NCI-H345 treated with DMSO at 0.1 percent for 48 hours (cell line): ENCODE measurements at regions not wholly inside any gene's neighbourhood (a gene's known extent, or its start where the extent isn't known, plus 50 kb on each side); places are given as distances from the start of the nearest gene placed in this dataset.

Experiments used
- DNase-seq: peaks from one replicate; lab custom pipeline; 2025; ENCODE audit not compliant: unreplicated experiment; lab: John Stamatoyannopoulos, UW

DNA sequence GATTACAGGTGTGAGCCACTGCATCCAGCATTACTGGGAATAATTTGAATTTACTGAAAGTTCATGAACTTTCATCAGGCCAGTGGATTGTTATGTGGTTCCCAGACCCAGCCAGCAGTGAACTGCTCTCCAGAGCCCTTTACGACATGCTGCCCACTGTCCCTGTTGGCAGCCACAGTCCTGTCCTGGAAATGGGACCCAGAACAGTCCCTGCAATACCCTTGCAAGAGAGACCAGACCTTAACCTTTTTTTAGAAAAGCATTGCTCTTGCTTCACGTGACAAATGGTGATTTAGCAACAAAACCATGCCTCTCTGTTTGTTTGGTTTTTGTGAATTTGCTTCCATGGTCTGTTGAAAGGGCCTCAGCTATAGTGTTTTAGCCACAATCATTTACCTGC is 367.3 kb upstream of the C2CD4B start:
- no peak for DNase-seq

DNA sequence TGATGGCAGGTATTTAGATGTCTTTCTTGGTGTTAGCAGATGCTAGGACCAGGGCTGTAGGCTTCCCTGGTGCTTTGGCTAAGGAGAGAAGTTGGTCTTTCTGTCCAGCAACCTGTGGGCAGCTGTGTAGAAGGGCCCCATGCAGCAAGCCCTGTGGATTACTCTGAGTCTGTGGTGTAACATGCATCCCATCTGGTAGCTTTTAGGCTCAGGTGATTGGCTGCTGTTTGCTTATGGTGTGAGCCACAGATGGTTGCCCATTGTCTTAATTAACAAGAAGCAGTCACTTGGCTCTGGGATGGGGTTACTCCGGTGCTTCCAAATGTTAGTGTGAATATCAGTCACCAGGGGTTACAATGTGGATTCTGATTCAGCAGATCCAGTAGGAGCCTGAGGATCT is 368.6 kb upstream of the C2CD4B start:
- no peak for DNase-seq

DNA sequence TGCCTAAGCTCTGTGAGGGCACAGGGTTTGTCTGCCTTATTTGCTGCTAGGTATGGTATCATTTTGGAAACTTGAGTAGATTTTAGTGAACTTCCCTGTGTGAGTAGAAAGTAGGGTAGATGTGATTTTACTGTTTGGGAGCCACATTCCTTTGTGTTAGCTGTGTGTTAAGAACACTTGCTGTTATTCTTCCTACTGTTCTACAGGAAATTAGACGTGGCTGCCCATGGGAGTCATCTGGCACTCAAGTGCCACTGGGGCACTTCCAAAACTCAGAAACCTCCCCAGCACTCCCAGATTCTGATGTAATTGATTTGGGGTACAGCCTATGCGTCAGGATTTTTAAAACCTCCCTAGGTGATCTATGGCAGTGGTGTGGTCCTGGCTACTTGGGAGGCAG is 369.9 kb upstream of the C2CD4B start:
- no peak for DNase-seq

DNA sequence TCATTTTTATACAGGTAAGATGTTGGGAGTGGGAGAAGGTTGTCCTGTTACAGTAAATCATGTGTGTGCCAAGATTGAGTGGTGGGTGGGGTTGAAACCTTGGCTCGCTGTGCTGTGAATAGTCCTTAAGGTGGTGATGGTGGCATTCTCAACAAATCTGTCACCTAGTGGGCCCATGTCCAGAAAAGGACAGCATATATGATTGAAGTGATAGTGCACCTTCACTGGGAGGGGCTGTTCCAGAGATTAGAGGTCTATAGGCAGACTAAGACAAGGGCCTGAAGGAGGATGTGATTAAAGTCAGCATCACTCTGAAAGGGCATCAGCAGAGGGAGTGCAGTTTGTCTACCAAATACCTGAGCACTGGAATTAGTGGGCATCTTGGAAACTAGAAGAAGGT is 374.2 kb upstream of the C2CD4B start:
- DNase-seq = no peak

DNA sequence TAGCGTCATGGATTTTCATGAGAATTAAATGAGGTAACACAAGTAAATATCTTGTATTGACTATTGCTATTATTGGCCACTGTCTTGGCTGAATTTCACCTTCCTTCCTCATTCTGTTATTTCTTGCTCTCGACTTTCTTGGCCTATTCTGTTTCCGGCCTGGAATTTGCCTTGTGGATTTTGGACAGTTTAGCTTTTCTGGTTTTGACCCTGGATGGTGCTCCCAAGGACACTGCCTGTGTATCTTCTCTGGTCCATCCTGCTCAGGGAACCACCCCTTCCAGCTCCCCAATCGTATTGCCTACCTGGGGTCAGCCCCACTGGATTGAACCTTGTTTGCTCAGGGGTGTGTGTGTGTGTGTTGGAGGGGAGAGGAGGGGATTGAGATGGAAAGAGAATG is 376.2 kb upstream of the C2CD4B start:
- no peak for DNase-seq

DNA sequence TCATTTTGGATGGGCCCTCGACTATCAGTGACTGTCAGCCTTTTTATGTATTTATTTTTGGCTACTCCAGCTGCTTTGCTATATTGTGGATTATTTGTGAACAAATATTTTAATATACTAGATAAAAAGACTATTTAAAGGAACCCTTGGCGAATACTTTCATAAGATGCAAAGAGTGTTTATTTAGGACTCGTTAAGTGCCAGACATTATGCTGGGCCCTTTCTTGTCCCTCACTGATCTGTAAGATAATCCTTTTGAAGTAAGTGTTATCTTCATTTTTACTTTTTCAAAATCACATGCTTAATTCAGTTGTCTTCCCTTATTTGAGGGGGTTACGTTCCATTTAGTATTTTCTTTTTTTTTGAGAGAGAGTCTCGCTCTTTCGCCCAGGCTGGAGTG is 376.8 kb upstream of the C2CD4B start:
- DNase-seq = no peak

DNA sequence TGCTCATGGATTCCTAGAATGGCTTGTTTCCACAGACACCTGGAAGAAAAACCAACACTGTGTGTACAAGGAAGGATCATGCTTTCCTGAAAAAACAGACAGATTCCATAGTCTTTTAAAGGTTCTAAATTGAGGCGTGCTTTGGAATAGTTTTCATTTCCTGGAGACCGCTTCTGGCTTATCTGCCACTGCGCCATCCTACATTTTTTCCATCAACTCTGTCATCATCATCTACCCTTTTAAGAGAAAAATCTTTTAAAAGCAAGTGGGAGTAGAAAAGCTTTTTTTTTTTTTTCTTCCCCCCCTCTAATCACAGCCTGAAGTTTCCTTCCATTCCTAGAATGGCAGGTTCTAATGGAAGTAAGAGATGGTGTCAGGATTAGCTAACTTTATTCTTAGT is 379.4 kb upstream of the C2CD4B start:
- DNase-seq = no peak

DNA sequence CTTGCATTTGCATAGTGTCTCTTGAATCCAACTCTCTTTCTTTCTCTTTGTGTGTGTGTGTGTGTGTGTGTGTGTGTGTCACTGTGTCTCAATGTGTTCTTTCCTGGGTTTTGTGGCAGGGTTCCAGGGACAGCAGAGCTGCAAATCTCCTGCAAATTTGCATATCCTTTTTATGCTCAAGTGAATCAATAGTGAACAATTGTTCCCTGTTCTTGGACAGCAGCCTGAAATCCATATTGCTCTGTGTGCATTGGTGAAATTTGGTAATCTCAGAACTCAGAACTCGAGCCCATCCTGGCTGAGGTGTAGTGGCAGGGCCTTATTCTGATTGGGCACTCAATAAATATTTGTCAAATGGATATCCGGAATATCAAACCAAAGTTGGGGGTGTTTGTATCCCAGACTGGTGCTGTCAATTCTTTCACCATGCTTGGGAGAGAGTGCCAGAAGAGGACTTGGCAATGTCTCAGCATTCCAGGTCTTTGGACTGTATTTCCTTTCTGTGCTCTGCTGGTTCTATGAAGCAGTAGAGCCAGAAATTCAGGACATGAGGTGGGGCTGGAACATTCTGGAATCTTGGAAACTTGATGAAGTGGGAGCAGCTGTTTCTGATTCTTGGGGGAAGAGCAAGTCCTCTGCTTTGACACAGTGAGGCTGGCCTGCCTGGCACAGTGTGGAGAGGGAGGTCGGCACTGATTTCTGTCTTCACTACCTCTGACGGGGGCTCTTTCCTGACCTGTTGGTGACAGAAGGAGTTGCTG is 380.6 kb upstream of the C2CD4B start:
- no peak for DNase-seq

DNA sequence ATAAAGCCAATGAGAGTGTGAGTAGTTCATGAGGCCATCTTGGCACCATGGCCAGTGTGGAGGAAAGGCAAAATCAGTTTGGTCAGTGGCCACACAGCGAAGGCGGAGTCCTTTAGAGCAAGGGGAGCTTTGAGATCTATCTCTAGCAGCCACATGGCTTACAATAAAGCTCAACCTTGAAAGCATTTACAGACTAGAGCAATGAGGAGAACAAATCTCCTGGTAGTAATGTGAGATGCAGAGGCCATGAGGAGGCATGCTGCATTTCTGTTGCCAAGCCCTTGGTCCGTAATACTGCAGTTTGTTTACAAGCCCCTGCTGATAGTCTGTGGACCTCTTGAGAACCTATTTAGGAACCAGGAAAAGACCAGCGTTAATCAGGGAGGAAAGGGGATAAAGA is 381.5 kb upstream of the C2CD4B start:
- no peak for DNase-seq

DNA sequence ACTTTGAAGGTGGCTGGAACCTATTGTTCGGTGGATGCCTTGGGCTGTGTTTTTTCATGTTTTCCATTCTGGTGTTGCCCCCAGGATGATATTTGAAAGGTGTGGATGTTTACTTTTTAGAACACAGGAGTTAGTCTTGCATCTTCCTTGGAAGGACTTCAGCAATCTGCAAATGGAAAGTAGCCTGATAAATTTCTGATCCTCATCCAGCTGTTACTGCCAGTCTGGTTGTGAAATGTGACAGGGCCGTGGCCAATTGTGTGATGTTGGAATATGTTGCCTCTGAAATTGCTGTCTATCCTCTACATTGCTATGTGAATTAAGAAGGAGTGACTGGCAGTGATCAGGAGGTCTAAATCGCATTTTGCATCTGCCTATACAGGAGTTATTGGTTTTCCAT is 382.5 kb upstream of the C2CD4B start:
- no peak for DNase-seq

DNA sequence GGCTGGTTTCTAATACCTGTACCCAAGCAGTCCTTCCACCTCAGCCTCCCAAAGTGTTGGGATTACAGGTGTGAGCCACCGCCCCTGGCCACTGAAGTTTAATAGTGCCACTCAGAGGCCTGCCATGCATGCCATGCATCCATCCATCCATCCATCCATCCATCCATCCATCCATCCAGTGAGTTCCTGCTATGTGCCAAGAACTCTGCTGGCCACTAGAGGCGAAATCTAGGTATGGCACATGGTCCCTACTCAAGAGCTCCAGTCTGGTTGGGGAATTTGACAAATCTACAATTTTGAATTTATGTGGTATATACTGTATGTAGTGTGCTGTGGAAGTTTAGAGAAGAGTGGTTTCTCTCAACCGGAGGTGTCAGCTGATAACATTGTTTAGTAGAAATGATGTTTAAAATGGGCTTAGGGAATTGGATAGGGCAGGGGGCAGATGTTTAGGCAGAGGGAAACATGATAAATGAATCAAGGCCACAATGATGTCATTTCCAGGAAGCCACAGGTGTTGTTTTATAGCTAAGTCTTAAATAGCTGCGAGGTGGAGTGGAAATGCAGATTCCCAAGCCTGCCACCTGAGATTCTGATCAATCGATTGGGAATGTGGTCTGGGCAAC is 384.4 kb upstream of the C2CD4B start:
- DNase-seq = no peak

DNA sequence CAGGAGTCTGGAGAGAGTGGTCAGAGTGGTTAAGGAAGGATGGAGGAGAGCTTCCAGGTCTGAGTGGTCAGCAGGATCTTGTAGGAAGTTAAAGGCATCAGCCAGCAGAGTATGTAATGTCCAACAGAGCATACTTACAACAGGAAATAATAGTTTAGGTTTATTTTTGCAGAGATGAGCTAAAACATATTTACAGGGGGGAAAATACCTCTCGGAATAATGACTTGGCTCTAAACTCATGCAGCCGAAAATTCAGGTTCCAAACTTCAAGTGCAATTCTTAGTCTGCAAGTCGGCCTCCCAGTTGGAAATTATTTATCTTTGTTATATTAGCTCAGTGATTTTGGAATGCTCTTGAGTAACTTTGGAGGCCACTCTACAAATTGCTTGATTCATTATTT is 385.0 kb upstream of the C2CD4B start:
- DNase-seq = no peak

DNA sequence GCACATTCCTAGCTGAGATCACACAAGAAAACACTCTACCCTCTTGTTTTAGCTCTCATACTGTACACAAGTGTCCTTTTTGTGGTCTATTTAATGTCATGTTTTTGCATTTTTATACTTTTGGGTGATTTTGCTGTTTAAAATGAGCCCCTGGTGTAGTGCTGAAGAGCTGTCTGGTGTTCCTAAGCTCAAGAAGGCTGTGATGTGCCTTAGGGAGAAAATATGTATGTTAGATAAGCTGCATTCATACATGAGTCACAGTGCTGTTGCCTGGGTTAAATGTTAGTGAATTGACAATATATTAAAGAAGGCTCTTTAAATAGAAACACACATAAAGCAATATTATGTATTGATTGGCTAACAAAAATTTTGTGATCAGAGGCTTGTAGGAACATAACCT is 387.4 kb upstream of the C2CD4B start:
- no peak for DNase-seq

DNA sequence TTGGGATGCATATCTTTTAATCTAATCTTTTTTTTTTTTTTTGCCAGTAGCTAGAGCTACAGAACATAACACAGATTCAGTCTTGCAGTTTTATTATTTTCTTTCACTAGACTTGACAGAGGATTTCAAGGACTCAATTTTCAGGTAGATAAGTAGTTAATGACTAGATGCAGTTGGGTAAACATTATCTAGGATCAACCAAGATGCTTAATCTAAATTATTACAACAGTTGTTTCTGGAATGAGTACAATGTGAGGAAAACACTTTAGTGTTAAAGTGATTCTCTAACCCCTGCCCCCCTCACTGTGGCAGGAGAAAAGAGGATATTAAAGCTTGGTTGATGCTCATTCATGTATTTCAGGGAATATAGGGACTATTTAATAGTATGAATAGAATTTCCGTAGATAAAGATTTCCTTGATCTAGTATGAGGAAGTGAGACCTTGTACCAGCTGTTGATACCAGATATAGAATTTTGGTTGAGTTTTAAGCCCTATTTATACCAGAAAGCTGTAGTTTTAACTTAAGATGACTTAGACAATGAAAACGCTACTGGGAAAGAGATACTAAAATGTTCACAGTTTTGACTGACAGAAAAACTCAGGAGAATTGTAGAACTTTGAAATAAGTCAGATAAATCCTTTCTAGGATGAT is 389.0 kb upstream of the C2CD4B start:
- DNase-seq = no peak

DNA sequence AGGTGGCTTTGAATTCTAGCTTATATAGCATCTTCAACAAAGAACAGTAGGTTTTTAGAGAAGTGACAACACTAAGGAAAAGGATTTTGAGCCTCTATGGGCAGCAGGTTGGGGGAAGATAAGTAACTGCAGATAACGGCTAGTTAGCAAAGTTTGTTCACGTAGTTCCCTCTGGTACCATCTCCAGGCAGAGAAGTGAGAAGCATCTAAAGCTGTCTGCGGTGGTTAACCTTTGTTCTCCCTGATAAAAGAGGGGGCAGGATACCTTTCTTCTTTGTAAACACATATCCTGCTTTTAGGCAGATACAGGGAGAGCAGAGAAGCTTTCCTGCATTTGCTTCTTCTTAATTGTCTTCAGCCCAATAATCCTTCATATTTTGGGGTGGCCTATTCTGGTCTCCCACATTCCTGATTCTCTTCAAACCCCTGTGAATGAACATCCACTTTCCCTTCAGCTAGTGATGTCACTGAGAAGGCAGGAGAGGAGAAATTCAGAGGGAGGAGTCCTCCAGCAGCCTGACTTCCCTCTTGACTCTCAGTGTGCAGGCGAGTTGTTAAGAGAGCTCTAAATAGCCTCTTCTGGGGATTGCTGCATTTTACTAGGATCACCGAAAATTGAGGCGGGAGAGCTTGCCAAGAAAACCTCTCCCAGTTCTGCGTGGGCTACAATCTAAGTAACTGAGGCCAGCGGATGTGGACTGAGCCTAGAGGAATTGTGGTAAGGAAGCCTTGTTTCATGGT is 393.7 kb upstream of the C2CD4B start:
- DNase-seq = no peak

DNA sequence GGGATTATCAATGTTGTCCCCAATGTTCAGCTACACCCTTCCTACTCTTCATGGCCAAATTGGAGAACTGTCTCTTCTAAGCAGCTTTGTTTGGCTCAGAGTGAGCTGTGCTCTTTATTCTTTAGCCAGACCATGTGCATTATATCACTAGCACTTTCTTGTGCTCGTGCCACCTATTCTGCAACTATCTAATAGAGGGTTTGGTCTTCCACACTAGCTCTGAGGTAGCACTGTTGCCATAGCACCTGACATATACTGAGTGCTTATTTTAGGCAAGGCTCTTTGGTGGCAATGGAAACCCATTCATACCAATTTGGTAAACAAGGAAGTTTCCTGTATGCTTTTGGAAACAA is 394.3 kb upstream of the C2CD4B start:
- DNase-seq = no peak

DNA sequence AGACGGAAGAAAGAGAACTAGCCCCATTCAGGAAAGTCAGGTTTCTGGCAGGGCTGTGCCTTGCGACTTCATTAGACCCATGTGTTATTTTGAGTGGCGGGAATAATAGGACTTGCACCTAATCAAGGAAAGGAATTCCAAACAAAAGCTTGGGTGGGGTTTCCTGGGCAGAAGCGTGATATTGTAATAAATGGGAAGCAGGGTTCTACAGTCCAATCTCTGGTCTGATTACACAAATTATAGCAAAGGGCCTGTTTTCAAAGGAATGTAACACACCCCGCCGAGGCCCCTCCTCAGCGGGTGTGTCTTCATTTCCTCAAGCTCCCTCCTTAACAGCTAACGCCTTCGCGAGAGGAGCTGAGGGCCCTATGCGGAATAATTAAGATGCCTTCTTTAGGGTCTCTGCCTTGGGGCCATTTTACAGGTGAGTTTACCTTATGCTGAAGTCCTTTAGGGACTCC is 396.0 kb upstream of the C2CD4B start:
- no peak for DNase-seq

DNA sequence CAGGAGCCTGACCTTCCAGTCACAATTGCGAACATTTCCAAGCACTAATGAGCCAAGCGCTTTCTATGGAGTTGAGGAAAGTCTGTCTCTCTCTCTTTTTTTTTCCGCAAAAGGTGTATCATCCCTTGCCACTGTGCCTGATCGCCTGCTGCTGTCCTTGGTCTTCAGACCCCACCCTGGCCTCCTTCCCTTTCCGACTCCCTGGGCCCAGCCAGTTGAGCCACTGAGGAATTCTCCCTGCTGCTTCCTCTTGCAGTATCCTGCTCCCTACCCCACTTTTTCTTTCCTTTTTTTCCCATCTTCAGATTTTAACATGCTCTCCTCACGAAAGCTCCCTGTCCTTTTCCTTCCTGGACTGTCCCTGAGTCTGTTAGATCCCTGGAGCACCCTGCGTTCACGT is 396.5 kb upstream of the C2CD4B start:
- DNase-seq = no peak

DNA sequence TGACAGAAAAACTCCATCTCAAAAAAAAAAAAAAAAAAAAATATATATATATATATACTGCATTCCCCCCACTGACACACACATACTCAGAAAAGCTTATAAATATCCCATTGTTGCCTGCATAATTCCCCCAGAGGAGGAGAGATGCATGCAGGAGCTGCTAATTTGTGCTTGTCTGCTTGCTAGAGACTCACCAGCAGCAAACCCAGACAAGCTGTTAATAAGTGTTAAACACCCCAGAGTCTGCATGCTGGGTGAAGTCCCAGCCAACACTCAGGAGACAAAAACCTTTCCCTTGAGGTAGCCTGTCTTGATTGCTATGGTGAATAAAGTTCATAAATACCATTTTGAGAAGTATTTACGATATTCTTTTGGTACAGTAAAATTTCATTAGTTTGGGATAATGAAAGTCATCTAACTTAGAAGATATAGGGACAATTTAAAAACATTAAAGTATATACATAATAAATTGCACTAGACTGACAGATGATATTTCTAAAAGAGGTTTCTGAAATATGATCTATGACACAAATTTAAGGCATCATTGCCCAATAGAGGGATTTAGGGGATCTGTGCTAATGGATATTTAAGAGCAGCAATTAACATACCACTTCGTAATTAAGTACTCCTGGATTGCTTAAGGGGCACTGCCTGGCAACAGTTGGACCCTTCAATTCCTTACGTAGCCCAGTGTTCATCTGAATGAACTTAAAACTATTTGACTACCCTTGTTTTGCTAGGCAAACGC is 400.0 kb upstream of the C2CD4B start:
- DNase-seq = no peak

DNA sequence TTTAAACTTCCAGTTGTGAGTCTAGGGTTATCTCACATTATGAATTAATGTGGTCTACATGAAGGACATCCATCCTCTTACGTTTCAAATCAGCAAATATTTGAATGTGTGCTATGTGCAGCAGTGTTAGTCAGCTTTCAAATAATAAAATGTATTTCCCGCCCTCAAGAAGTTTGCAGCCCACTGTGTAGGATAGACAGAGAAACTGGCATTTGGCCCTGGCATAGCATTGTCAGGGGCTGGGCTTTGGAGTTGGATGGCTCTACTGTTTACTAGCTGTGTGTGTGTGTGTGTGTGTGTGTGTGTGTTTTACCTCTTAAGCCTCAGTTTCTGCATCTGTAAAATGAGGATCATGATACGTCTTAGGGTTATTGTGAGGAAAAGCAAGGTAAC is 400.5 kb upstream of the C2CD4B start:
- no peak for DNase-seq

DNA sequence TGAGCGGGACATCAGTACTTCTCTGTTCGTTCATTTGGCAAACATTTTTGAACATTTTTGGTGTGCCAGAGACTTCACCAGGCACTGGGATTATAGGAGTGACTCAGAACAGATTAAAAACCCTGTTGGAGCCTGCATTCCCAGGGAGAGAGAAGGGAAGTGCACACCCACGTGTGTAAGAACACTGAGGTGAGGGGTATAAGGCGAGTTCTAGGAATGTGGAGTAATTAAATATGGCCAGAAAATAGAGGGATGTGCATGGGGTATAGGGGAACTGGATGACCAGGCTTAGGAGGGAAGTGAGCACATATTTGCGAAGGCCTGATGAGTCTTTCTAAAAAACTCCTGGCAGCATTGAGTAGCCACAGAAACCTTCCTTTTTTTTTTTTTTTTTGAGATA is 401.2 kb upstream of the C2CD4B start:
- no peak for DNase-seq
